Neural crest cell (in vitro differentiated cells): ENCODE measurements at regions not wholly inside any gene's neighbourhood (a gene's known extent, or its start where the extent isn't known, plus 50 kb on each side); places are given as distances from the start of the nearest gene placed in this dataset.

Experiments
- DNase-seq: peaks from one replicate; pipeline ENCODE4 v3.0.0; 2021; ENCODE audit warnings: low read depth, mixed read lengths, low spot score
- H3K27ac Mint-ChIP-seq: one replicate; pipeline ENCODE4 v1.8.0; 2021; ENCODE audit warnings: mild to moderate bottlenecking, mixed read lengths; ENCODE audit not compliant: unreplicated experiment
- H3K27me3 Mint-ChIP-seq: 2 replicates; pipeline ENCODE4 v1.8.0; 2021; ENCODE audit warnings: low read depth, mild to moderate bottlenecking, mixed read lengths
- H3K36me3 Mint-ChIP-seq: 2 replicates; pipeline ENCODE4 v1.8.0; 2021; ENCODE audit warnings: low read depth, mild to moderate bottlenecking, mixed read lengths
- H3K4me1 Mint-ChIP-seq: 2 replicates; pipeline ENCODE4 v1.8.0; 2021; ENCODE audit warnings: mixed read lengths
- H3K4me3 Mint-ChIP-seq: one replicate; pipeline ENCODE4 v1.8.0; 2021; ENCODE audit warnings: mild to moderate bottlenecking, mixed read lengths
- H3K9me3 Mint-ChIP-seq: 2 replicates; pipeline ENCODE4 v1.8.0; 2021; ENCODE audit warnings: mixed read lengths
- CTCF ChIP-seq: fragments of 200-600 bp; sonication (generic); conservative IDR thresholded peaks from 2 replicates; pipeline ENCODE4 v1.5.0; 2021; ENCODE audit warnings: antibody characterized with exemption, mild to moderate bottlenecking

- Mint-ChIP-seq H3K9me3 (no peaks in the 10 kb centered on the region), H3K27ac (peak overlapping the region; percentile 70), H3K4me1 (peaks cover 46% of the 10 kb centered on the region), H3K4me3 (peak overlapping the region; percentile 33), H3K27me3 (no peaks in the 10 kb centered on the region), H3K36me3 (no peaks in the 10 kb centered on the region)
- TF ChIP-seq CTCF: no peak
- no peak for DNase-seq
These were observed 148.6 kb upstream of the WNT4 start for GRCh38 chr1:22291494-22291893.

GRCh38 chr1:22292011-22292788 lies 149.3 kb upstream of the WNT4 start:
- no peak for DNase-seq
- H3K27me3 Mint-ChIP-seq: no peaks in the 10 kb centered on the region
- peak overlapping the region; percentile 45 for H3K4me3 Mint-ChIP-seq
- no peaks in the 10 kb centered on the region for H3K9me3 Mint-ChIP-seq
- peaks cover 49% of the 10 kb centered on the region for H3K4me1 Mint-ChIP-seq
- H3K27ac Mint-ChIP-seq: peak overlapping the region; percentile 70
- H3K36me3 Mint-ChIP-seq: no peaks in the 10 kb centered on the region
- no peak for TF ChIP-seq CTCF

GRCh38 chr1:22295396-22295795 lies 152.5 kb upstream of the WNT4 start:
- Mint-ChIP-seq H3K9me3 (no peaks in the 10 kb centered on the region), H3K27ac (no peak overlapping the region), H3K27me3 (peaks cover 2% of the 10 kb centered on the region), H3K4me3 (no peak overlapping the region), H3K4me1 (peaks cover 41% of the 10 kb centered on the region), H3K36me3 (no peaks in the 10 kb centered on the region)
- no peak for TF ChIP-seq CTCF
- DNase-seq: no peak

- DNase-seq: no peak
- no peak for TF ChIP-seq CTCF
- no peaks in the 10 kb centered on the region for H3K36me3 Mint-ChIP-seq
- H3K9me3 Mint-ChIP-seq: no peaks in the 10 kb centered on the region
- H3K27ac Mint-ChIP-seq: no peak overlapping the region
- no peak overlapping the region for H3K4me3 Mint-ChIP-seq
- peaks cover 4% of the 10 kb centered on the region for H3K27me3 Mint-ChIP-seq
- peaks cover 41% of the 10 kb centered on the region for H3K4me1 Mint-ChIP-seq
These were observed 153.0 kb upstream of the WNT4 start for GRCh38 chr1:22295856-22296255.

- H3K9me3 Mint-ChIP-seq: peaks cover 1% of the 10 kb centered on the region
- peaks cover 10% of the 10 kb centered on the region for H3K27me3 Mint-ChIP-seq
- H3K27ac Mint-ChIP-seq: peak overlapping the region; percentile 19
- no peak for DNase-seq
- no peak for TF ChIP-seq CTCF
- peak overlapping the region; percentile 13 for H3K4me3 Mint-ChIP-seq
- H3K4me1 Mint-ChIP-seq: peaks cover 33% of the 10 kb centered on the region
- peaks cover under 1% of the 10 kb centered on the region for H3K36me3 Mint-ChIP-seq
These were observed 154.0 kb upstream of the WNT4 start for GRCh38 chr1:22296701-22297591.
